HL-60 (cell line): ENCODE measurements at regions not wholly inside any gene's neighbourhood (a gene's known extent, or its start where the extent isn't known, plus 50 kb on each side); places are given as distances from the start of the nearest gene placed in this dataset.

Experiments used
- CTCF ChIP-seq: IDR thresholded peaks from one replicate; pipeline ENCODE4 v1.5.1; 2011; ENCODE audit warnings: low read length, control low read depth, inconsistent platforms; ENCODE audit not compliant: insufficient read depth
- POLR2AphosphoS5 ChIP-seq: IDR thresholded peaks from 2 replicates; pipeline ENCODE4 v1.6.1; 2012; ENCODE audit warnings: low read depth
- SPI1 ChIP-seq: IDR thresholded peaks from 2 replicates; pipeline ENCODE4 v1.6.1; 2012; ENCODE audit warnings: low read depth, mild to moderate bottlenecking, borderline replicate concordance
- TF ChIP-seq, protein P1 (sequence below): IDR thresholded peaks from 2 replicates; pipeline ENCODE4 v1.6.1; 2012; ENCODE audit warnings: low read depth; ENCODE audit not compliant: insufficient replicate concordance

GRCh38 chr5:42242881-42243485 is 180.3 kb upstream of the GHR start:
- TF ChIP-seq CTCF, result no peak
- no peak for TF ChIP-seq POLR2AphosphoS5
- TF ChIP-seq, protein P1, sequence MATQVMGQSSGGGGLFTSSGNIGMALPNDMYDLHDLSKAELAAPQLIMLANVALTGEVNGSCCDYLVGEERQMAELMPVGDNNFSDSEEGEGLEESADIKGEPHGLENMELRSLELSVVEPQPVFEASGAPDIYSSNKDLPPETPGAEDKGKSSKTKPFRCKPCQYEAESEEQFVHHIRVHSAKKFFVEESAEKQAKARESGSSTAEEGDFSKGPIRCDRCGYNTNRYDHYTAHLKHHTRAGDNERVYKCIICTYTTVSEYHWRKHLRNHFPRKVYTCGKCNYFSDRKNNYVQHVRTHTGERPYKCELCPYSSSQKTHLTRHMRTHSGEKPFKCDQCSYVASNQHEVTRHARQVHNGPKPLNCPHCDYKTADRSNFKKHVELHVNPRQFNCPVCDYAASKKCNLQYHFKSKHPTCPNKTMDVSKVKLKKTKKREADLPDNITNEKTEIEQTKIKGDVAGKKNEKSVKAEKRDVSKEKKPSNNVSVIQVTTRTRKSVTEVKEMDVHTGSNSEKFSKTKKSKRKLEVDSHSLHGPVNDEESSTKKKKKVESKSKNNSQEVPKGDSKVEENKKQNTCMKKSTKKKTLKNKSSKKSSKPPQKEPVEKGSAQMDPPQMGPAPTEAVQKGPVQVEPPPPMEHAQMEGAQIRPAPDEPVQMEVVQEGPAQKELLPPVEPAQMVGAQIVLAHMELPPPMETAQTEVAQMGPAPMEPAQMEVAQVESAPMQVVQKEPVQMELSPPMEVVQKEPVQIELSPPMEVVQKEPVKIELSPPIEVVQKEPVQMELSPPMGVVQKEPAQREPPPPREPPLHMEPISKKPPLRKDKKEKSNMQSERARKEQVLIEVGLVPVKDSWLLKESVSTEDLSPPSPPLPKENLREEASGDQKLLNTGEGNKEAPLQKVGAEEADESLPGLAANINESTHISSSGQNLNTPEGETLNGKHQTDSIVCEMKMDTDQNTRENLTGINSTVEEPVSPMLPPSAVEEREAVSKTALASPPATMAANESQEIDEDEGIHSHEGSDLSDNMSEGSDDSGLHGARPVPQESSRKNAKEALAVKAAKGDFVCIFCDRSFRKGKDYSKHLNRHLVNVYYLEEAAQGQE, result no peak
- TF ChIP-seq SPI1, result no peak
